ENCODE measurements at regions not wholly inside any gene's neighbourhood (a gene's known extent, or its start where the extent isn't known, plus 50 kb on each side); places are given as distances from the start of the nearest gene placed in this dataset.

GRCh38 chr5:106258591-106259125 lies 1412.1 kb downstream of the EFNA5 start:
- TF ChIP-seq NFIC (IDR thresholded peaks at IDR 0.05) (no peak), USF1 (IDR thresholded peaks at IDR 0.05) (no peak), ZBTB7A (IDR thresholded peaks at IDR 0.05; ENCODE audit: low read depth) (no peak)

- TF ChIP-seq RAD21 (IDR thresholded peaks at IDR 0.05; ENCODE audit: low read depth): no peak
- no peak for TF ChIP-seq CREB1 (IDR thresholded peaks at IDR 0.05; ENCODE audit: low read depth)
- TF ChIP-seq MAX (IDR thresholded peaks at IDR 0.05): no peak
These were observed 1416.0 kb downstream of the EFNA5 start for GRCh38 chr5:106254784-106255183.

GRCh38 chr5:106241409-106241808 lies 1429.3 kb downstream of the EFNA5 start:
- TF ChIP-seq TEAD4 (IDR thresholded peaks at IDR 0.05) (no peak), EGR1 (IDR thresholded peaks at IDR 0.05) (no peak), REST (IDR thresholded peaks at IDR 0.05; ENCODE audit: low read depth) (no peak), YY1 (IDR thresholded peaks at IDR 0.05; ENCODE audit: low read depth) (no peak), CREB1 (IDR thresholded peaks at IDR 0.05; ENCODE audit: low read depth) (no peak), USF1 (IDR thresholded peaks at IDR 0.05) (no peak), EP300 (IDR thresholded peaks at IDR 0.05; ENCODE audit: borderline replicate concordance) (no peak), ZBTB7A (IDR thresholded peaks at IDR 0.05; ENCODE audit: low read depth) (no peak), NFIC (IDR thresholded peaks at IDR 0.05) (no peak)

GRCh38 chr5:106205916-106206571 lies 1464.7 kb downstream of the EFNA5 start:
- TF ChIP-seq EP300 (IDR thresholded peaks at IDR 0.05; ENCODE audit: borderline replicate concordance): no peak
- TF ChIP-seq USF1 (IDR thresholded peaks at IDR 0.05): no peak
- TF ChIP-seq EGR1 (IDR thresholded peaks at IDR 0.05): no peak
- TF ChIP-seq MAX (IDR thresholded peaks at IDR 0.05): no peak
- TF ChIP-seq REST (IDR thresholded peaks at IDR 0.05; ENCODE audit: low read depth): no peak
- TF ChIP-seq TAF1 (IDR thresholded peaks at IDR 0.05; ENCODE audit: low read depth): no peak
- TF ChIP-seq NFIC (IDR thresholded peaks at IDR 0.05): no peak
- no peak for TF ChIP-seq CREB1 (IDR thresholded peaks at IDR 0.05; ENCODE audit: low read depth)
- no peak for TF ChIP-seq RAD21 (IDR thresholded peaks at IDR 0.05; ENCODE audit: low read depth)
- TF ChIP-seq CEBPB (IDR thresholded peaks at IDR 0.05): no peak

- TF ChIP-seq TEAD4 (IDR thresholded peaks at IDR 0.05) (no peak), EP300 (IDR thresholded peaks at IDR 0.05; ENCODE audit: borderline replicate concordance) (no peak), EGR1 (IDR thresholded peaks at IDR 0.05) (no peak), FOXM1 (IDR thresholded peaks at IDR 0.05; ENCODE audit: borderline replicate concordance, low read depth) (no peak), ZBTB7A (IDR thresholded peaks at IDR 0.05; ENCODE audit: low read depth) (no peak), REST (IDR thresholded peaks at IDR 0.05; ENCODE audit: low read depth) (no peak), RAD21 (IDR thresholded peaks at IDR 0.05; ENCODE audit: low read depth) (no peak), USF1 (IDR thresholded peaks at IDR 0.05) (no peak), NFIC (IDR thresholded peaks at IDR 0.05) (no peak), MAX (IDR thresholded peaks at IDR 0.05) (no peak), TAF1 (IDR thresholded peaks at IDR 0.05; ENCODE audit: low read depth) (no peak), YY1 (IDR thresholded peaks at IDR 0.05; ENCODE audit: low read depth) (no peak), CEBPB (IDR thresholded peaks at IDR 0.05) (no peak), TCF12 (IDR thresholded peaks at IDR 0.05; ENCODE audit: low read depth) (no peak)
These were observed 1468.7 kb downstream of the EFNA5 start for GRCh38 chr5:106202035-106202434.
